GM12872 (cell line): ENCODE measurements at regions not wholly inside any gene's neighbourhood (a gene's known extent, or its start where the extent isn't known, plus 50 kb on each side); places are given as distances from the start of the nearest gene placed in this dataset.

Experiments
- TF ChIP-seq, protein P1 (sequence below): IDR thresholded peaks from 3 replicates; pipeline ENCODE4 v1.5.1; 2011; ENCODE audit warnings: low read depth, mild to moderate bottlenecking, low read length, moderate library complexity; ENCODE audit not compliant: insufficient read depth

DNA sequence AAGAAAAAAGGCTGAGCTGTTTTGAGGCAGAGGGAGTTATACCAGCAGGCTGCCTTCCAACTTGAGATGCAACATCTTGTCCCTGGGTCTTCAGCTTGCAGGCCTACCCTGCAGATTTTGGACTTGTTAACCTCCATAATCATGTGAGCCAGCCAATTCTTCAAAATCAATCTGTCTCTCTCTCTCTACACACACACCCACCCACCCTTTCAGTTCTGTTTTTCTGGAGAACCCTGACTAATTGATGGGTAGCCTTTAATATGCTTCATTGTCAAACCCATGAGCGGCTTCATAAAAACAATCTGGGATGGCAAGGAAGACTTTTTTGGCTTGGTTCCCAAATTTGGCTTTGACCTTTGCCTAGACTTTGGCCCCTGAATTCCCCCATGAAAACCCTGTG lies 113.9 kb downstream of the TMX1 start:
- TF ChIP-seq, protein P1, sequence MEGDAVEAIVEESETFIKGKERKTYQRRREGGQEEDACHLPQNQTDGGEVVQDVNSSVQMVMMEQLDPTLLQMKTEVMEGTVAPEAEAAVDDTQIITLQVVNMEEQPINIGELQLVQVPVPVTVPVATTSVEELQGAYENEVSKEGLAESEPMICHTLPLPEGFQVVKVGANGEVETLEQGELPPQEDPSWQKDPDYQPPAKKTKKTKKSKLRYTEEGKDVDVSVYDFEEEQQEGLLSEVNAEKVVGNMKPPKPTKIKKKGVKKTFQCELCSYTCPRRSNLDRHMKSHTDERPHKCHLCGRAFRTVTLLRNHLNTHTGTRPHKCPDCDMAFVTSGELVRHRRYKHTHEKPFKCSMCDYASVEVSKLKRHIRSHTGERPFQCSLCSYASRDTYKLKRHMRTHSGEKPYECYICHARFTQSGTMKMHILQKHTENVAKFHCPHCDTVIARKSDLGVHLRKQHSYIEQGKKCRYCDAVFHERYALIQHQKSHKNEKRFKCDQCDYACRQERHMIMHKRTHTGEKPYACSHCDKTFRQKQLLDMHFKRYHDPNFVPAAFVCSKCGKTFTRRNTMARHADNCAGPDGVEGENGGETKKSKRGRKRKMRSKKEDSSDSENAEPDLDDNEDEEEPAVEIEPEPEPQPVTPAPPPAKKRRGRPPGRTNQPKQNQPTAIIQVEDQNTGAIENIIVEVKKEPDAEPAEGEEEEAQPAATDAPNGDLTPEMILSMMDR, result no peak

DNA sequence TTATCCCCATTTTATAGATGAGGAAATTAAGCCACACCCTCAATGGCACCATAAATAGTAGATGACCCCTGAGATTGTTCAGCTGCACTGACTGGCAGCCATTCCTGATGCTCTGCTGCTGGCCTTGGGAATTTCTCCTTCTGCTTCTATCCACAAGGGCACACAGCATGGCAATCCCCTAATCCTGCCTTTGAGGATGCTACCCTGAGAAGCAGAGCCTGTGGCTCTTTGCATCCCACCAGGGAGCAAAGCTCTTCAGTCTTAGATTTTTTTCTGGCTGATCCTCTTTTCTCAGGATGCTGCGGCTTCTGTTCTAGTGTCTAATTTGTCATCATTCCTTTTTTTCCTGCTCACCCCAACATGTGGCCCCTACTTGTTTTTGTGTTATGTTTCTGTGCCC lies 114.8 kb downstream of the TMX1 start:
- TF ChIP-seq, protein P1, result no peak

DNA sequence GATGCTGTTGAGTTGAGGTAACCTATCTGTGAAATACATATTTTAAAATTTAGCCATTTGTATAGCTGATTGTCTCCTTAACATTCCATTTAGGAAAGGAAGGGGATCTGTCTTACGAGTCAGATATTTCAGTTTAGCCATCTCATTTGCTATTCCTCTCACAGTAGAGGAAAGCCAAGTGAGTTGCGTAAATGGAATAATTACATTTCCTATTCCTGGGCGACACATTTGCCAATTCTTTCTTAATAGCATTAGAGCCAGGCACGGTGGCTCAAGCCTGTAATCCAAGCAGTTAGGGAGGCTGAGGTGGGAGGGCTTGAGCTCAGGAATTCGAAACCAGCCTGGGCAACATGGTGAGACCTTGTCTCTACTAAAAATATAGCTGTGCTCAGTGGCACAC lies 116.3 kb downstream of the TMX1 start:
- TF ChIP-seq, protein P1, result no peak

DNA sequence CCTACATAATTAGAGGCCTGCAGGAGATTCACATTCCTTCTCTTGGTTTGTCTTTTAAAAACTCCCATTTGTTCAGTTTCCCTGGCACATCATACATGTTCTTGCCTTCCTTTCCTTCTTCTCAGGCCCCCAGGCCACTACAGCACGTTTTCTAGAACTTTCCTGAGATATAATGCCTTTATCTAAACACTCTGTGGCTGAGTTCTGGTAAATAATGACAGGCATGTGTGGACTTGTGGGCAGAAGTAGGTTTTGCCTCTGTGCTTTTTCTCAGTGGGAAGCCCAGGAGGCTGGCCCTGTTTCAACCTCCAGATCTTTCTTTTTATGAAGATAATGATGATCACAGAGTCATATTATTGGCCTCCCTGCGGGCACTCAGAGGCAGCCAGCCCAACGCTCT lies 117.2 kb downstream of the TMX1 start:
- TF ChIP-seq, protein P1, result no peak

DNA sequence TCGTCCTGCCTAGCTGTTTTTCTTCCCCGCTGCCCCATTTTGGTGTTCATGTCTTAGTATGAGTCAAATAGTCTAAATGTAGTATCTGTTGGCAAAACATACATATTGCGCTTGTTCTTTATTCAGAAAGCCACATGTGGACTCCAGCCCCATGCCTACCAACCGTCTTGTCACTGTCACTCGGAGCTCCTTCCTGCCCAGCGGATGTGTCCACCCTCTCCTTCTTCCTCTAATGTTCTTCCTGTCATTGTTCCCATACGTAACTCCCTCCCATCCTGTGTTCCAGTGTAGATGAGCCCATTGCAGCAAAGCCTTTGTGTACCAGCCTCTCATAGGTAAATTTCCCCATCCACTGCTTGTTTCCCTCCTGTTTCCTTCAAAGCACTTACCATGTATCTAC lies 120.5 kb downstream of the TMX1 start:
- TF ChIP-seq, protein P1, result no peak

DNA sequence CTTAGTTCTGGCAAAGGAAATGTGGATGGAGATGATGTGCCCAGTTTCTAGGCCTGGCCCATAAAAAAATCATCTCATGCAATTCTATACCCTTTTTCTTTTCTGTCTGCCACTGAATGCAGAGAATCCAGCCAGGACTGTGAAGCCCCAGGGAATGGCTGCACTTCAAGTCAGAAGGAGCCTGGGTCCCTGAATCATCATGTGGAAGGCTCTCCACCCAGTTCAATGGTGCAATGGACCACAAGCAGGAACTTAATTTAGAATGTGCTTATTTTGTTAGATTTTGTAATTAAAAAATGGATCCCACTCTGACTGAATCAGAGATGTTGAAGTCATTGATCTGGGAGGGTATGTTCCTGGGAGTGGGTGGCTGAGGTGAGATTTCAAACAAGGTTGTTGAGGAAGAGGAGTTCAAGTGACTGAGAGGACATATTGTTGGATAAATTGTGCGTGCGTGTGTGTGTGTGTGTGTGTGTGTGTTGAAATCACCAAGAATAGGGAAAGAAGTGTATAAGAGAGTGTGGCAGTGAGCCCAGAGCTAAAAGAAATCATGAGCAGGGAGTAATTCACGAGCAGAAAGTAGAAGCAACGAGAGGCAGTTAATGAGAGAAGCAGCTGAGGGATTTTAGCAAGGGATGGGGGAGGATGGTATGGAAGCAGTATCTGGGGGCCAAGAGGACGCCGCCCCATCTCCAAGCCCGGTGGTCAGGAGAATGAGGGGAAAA lies 125.4 kb downstream of the TMX1 start:
- TF ChIP-seq, protein P1, result no peak

DNA sequence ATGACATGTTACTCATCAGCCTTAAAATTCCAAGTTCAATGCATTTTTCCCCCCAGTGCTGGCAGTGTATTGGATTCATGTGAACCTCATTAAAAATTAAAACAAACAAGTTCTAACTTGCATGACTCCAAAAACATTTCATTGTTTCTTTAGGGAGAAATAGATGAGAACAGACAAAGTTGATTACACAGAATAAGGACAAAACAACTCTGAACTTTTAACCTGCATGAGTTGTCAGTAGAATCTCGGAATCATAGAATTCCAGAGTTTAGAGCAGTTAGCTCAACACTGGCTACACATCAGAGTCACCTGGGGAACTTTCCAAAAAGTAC lies 127.5 kb downstream of the TMX1 start:
- TF ChIP-seq, protein P1, result no peak
